ENCODE measurements at regions not wholly inside any gene's neighbourhood (a gene's known extent, or its start where the extent isn't known, plus 50 kb on each side); places are given as distances from the start of the nearest gene placed in this dataset.

DNA sequence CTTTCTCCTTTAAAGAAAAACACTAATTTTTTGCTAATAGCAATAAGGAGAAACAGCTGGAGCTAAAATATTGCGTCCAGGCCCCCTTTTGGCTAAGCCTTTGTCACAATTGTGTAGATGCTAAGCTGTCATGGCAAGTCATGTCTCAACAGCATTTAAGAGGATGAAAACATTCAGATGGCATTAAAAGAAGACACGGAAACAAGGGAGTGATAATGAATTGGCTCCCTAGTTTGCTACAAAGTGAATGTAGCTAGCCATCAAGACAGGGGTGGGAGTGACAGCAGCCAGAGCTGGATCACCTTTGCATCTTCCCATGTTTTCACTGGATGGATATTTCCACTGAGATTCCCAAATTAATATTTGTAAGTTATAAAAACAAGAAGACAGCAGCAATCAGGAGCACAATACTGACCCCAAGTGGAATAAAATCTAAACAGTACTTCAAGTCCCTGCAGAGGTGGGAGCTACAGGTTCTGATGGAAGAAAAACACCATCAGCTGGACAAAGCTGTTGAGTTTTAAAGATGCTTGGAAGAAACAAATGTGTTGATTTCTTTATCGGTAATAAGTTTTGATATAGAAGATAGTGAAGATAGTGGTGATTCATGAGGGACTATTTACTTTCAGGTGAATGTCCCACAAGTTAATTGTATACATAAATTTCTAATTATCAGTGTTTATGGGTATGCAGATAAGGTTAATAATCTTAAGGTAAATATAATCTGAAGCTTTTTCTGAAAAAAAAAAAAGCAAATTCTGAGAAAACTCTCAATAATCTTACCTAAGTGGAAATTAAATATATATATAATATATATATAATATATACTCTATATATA, 129.4 kb downstream of the SLC16A9 start:
- intact Hi-C loops (cut with DNase I), result loop anchor here (5.0 kb wide), 1 partner anchor 338 kb away; no protein-coding TSS in a partner anchor
- H3K27me3 ChIP-seq (ENCODE audit: low read depth), result no peaks in the 10 kb centered on the region
- peak; percentile 48 for TF ChIP-seq CTCF (IDR thresholded peaks at IDR 0.05)
- ATAC-seq (no peak), DNase-seq (no peak)
- H3K27ac ChIP-seq, result no peak overlapping the region
- H3K4me3 ChIP-seq, result no peak overlapping the region
- no peaks in the 10 kb centered on the region for H3K4me1 ChIP-seq
- no peaks in the 10 kb centered on the region for H3K36me3 ChIP-seq
- no peaks in the 10 kb centered on the region for H3K9me3 ChIP-seq

DNA sequence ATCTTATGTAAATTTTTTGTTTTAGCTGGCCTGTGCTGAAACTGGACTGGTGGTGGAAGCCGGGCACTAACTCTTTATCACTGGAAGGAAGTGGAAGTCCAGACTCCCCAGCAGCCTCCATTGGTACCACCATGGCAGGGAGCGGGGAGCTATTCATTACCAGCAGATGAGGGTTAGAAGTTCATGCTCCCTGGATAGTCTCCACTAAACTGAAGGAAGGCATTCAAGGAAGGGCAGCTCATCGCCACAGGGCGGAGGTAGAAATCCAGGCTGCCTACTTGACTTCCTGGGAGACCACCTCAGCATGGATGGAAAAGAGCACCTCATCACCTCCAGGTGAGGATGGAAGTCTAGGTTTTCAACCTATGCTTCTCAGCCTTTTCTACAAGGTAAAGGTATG, 130.9 kb downstream of the SLC16A9 start:
- Histone ChIP-seq H3K4me3 (no peak overlapping the region), H3K9me3 (no peaks in the 10 kb centered on the region), H3K4me1 (no peaks in the 10 kb centered on the region), H3K36me3 (no peaks in the 10 kb centered on the region), H3K27me3 (ENCODE audit: low read depth) (no peaks in the 10 kb centered on the region), H3K27ac (peak overlapping the region; percentile 10)
- no peak for ATAC-seq
- no peak for TF ChIP-seq CTCF (IDR thresholded peaks at IDR 0.05)
- intact Hi-C loops (cut with DNase I), result no loop called here
- no peak for DNase-seq

GRCh38 chr10:59577984-59578383, 131.7 kb downstream of the SLC16A9 start:
- H3K36me3 ChIP-seq, result no peaks in the 10 kb centered on the region
- DNase-seq (no peak), ATAC-seq (no peak)
- no peak for TF ChIP-seq CTCF (IDR thresholded peaks at IDR 0.05)
- no peak overlapping the region for H3K27ac ChIP-seq
- H3K4me1 ChIP-seq, result no peaks in the 10 kb centered on the region
- H3K9me3 ChIP-seq, result no peaks in the 10 kb centered on the region
- H3K27me3 ChIP-seq (ENCODE audit: low read depth), result no peaks in the 10 kb centered on the region
- intact Hi-C loops (cut with DNase I), result no loop called here
- no peak overlapping the region for H3K4me3 ChIP-seq

- no peak for TF ChIP-seq CTCF (IDR thresholded peaks at IDR 0.05)
- no peaks in the 10 kb centered on the region for H3K9me3 ChIP-seq
- no peak overlapping the region for H3K27ac ChIP-seq
- no peak overlapping the region for H3K4me3 ChIP-seq
- intact Hi-C loops (cut with DNase I), result no loop called here
- no peaks in the 10 kb centered on the region for H3K27me3 ChIP-seq (ENCODE audit: low read depth)
- no peaks in the 10 kb centered on the region for H3K36me3 ChIP-seq
- H3K4me1 ChIP-seq, result no peaks in the 10 kb centered on the region
- ATAC-seq (no peak), DNase-seq (no peak)
These were observed 134.4 kb downstream of the SLC16A9 start for GRCh38 chr10:59575269-59575668.

- Histone ChIP-seq H3K9me3 (no peaks in the 10 kb centered on the region), H3K27ac (no peak overlapping the region), H3K27me3 (ENCODE audit: low read depth) (no peaks in the 10 kb centered on the region), H3K4me3 (no peak overlapping the region), H3K4me1 (no peaks in the 10 kb centered on the region), H3K36me3 (no peaks in the 10 kb centered on the region)
- DNase-seq (no peak), ATAC-seq (no peak)
- no peak for TF ChIP-seq CTCF (IDR thresholded peaks at IDR 0.05)
- intact Hi-C loops (cut with DNase I), result no loop called here
These were observed 146.1 kb downstream of the SLC16A9 start for GRCh38 chr10:59563531-59563930.
